WTC11 (cell line): ENCODE measurements at regions not wholly inside any gene's neighbourhood (a gene's known extent, or its start where the extent isn't known, plus 50 kb on each side); places are given as distances from the start of the nearest gene placed in this dataset.

Experiments
- ATAC-seq: fragments of 200-7000 bp; cut with Tn5 transposase; 2 replicates; pipeline ENCODE4 v1.10.0; 2021; ENCODE audit warnings: mild to moderate bottlenecking, moderate library complexity
- CTCF ChIA-PET: fragments of 300-600 bp; sonication (Branson Sonifier 250); formaldehyde crosslinking; loops from one replicate; lab custom pipeline; 2021; ENCODE audit warnings: antibody characterized with exemption; lab: Charles Lee
- POLR2A ChIA-PET: fragments of 350-600 bp; sonication (Branson Sonifier 250); formaldehyde crosslinking; loops from one replicate; lab custom pipeline; 2021; ENCODE audit warnings: antibody characterized with exemption; lab: Charles Lee
- DNase-seq: peaks from one replicate; pipeline ENCODE4 v3.0.0; 2021; ENCODE audit warnings: low spot score
- H3K27ac Mint-ChIP-seq: 2 replicates; pipeline ENCODE4 v1.8.0; 2021; ENCODE audit warnings: mixed read lengths
- H3K27me3 Mint-ChIP-seq: 2 replicates; pipeline ENCODE4 v1.8.0; 2021; ENCODE audit warnings: low read depth, mild to moderate bottlenecking, moderate library complexity, mixed read lengths
- H3K36me3 Mint-ChIP-seq: 2 replicates; pipeline ENCODE4 v1.8.0; 2021; ENCODE audit warnings: mixed read lengths
- H3K4me1 Mint-ChIP-seq: 2 replicates; pipeline ENCODE4 v1.8.0; 2022; ENCODE audit warnings: mixed read lengths
- H3K4me3 Mint-ChIP-seq: 2 replicates; pipeline ENCODE4 v1.8.0; 2021; ENCODE audit warnings: mild to moderate bottlenecking, moderate library complexity, mixed read lengths
- H3K9me3 Mint-ChIP-seq: 2 replicates; pipeline ENCODE4 v1.8.0; 2021; ENCODE audit warnings: mixed read lengths
- ARID4B ChIP-seq: sonication (generic); formaldehyde crosslinking; IDR thresholded peaks from 2 replicates; pipeline ENCODE4 v1.8.0; 2023; ENCODE audit warnings: missing genetic modification reagents, mild to moderate bottlenecking, borderline replicate concordance
- ATF2 ChIP-seq: sonication (generic); formaldehyde crosslinking; IDR thresholded peaks from 2 replicates; pipeline ENCODE4 v1.8.1; 2022; ENCODE audit warnings: low read depth, missing genetic modification reagents, borderline replicate concordance
- CBFB ChIP-seq: sonication (generic); formaldehyde crosslinking; IDR thresholded peaks from 2 replicates; pipeline ENCODE4 v1.8.1; 2022; ENCODE audit warnings: mild to moderate bottlenecking, low read depth, missing genetic modification reagents
- CDX4 ChIP-seq: fragments of 250-450 bp; sonication (Bioruptor Pico); IDR thresholded peaks from 2 replicates; pipeline ENCODE4 v1.9.0; 2021; ENCODE audit warnings: moderate library complexity, mild to moderate bottlenecking, inconsistent platforms, borderline replicate concordance
- CTCF ChIP-seq: fragments of 200-600 bp; IDR thresholded peaks from 2 replicates; pipeline ENCODE4 v1.8.0; 2022; ENCODE audit warnings: antibody characterized with exemption
- E2F1 ChIP-seq: sonication (generic); formaldehyde crosslinking; IDR thresholded peaks from 2 replicates; pipeline ENCODE4 v1.8.0; 2022; ENCODE audit warnings: mild to moderate bottlenecking, missing genetic modification reagents
- EMX1 ChIP-seq: fragments of 250-450 bp; sonication (Bioruptor Pico); IDR thresholded peaks from 2 replicates; pipeline ENCODE4 v1.8.0; 2021; ENCODE audit warnings: mild to moderate bottlenecking
- FOXP1 ChIP-seq: sonication (generic); formaldehyde crosslinking; IDR thresholded peaks from 2 replicates; pipeline ENCODE4 v1.8.0; 2022; ENCODE audit warnings: missing genetic modification reagents, mild to moderate bottlenecking, moderate library complexity, borderline replicate concordance
- HMGA2 ChIP-seq: fragments of 250-450 bp; sonication (Bioruptor Pico); IDR thresholded peaks from 2 replicates; pipeline ENCODE4 v1.4.0; 2021; ENCODE audit warnings: mild to moderate bottlenecking, moderate library complexity
- NFATC4 ChIP-seq: fragments of 250-450 bp; sonication (Bioruptor Pico); IDR thresholded peaks from 2 replicates; pipeline ENCODE4 v1.9.0; 2021; ENCODE audit warnings: mild to moderate bottlenecking
- NFE2L1 ChIP-seq: sonication (generic); formaldehyde crosslinking; IDR thresholded peaks from 2 replicates; pipeline ENCODE4 v1.8.1; 2023; ENCODE audit warnings: missing genetic modification reagents
- NR1H2 ChIP-seq: sonication (generic); formaldehyde crosslinking; IDR thresholded peaks from 2 replicates; pipeline ENCODE4 v1.9.0; 2021; ENCODE audit warnings: mild to moderate bottlenecking, moderate library complexity, missing genetic modification reagents
- NR2C2 ChIP-seq: sonication (generic); formaldehyde crosslinking; IDR thresholded peaks from 2 replicates; pipeline ENCODE4 v1.8.0; 2022; ENCODE audit warnings: mild to moderate bottlenecking, missing genetic modification reagents
- PRRX2 ChIP-seq: fragments of 250-450 bp; sonication (Bioruptor Pico); IDR thresholded peaks from 2 replicates; pipeline ENCODE4 v1.8.0; 2021; ENCODE audit warnings: mild to moderate bottlenecking
- TP53 ChIP-seq: sonication (generic); formaldehyde crosslinking; IDR thresholded peaks from 2 replicates; pipeline ENCODE4 v1.8.1; 2023; ENCODE audit warnings: mild to moderate bottlenecking, missing genetic modification reagents
- ZBTB21 ChIP-seq: sonication (generic); formaldehyde crosslinking; IDR thresholded peaks from 2 replicates; pipeline ENCODE4 v1.8.1; 2023; ENCODE audit warnings: mild to moderate bottlenecking, missing genetic modification reagents, borderline replicate concordance
- ZNF121 ChIP-seq: sonication (generic); formaldehyde crosslinking; IDR thresholded peaks from 2 replicates; pipeline ENCODE4 v1.8.0; 2023; ENCODE audit warnings: missing genetic modification reagents
- ZNF138 ChIP-seq: sonication (generic); formaldehyde crosslinking; conservative IDR thresholded peaks from 2 replicates; pipeline ENCODE4 v1.8.1; 2022; ENCODE audit warnings: mild to moderate bottlenecking, moderate library complexity, missing genetic modification reagents
- ZNF512 ChIP-seq: sonication (generic); formaldehyde crosslinking; IDR thresholded peaks from 2 replicates; pipeline ENCODE4 v1.8.1; 2022; ENCODE audit warnings: missing genetic modification reagents, borderline replicate concordance
- ZSCAN18 ChIP-seq: fragments of 250-450 bp; sonication (Bioruptor Pico); IDR thresholded peaks from 2 replicates; pipeline ENCODE4 v2.1.2; 2022; ENCODE audit warnings: mild to moderate bottlenecking, moderate library complexity

- no peak for DNase-seq
- Mint-ChIP-seq H3K27me3 (no peaks in the 10 kb centered on the region), H3K36me3 (peaks cover 7% of the 10 kb centered on the region; the same call in 1 of the 2 replicates), H3K9me3 (peaks cover 15% of the 10 kb centered on the region)
- TF ChIP-seq CDX4 (CRISPR knock-in tag) (no peak), ZNF138 (CRISPR knock-in tag) (no peak), ARID4B (CRISPR knock-in tag) (no peak), HMGA2 (CRISPR knock-in tag) (no peak), NR2C2 (CRISPR knock-in tag) (no peak), E2F1 (CRISPR knock-in tag) (no peak), TP53 (no peak)
- TF ChIP-seq, all 79 proteins: peak for 0
- Mint-ChIP-seq H3K4me1 (peaks cover 27% of the 10 kb centered on the region), H3K4me3 (no peak overlapping the region), H3K27ac (no peak overlapping the region)
- ChIA-PET POLR2A (no interaction called here), CTCF (no interaction called here)
- ATAC-seq = 0 out of 2 replicates have a peak, but pooled peaks have one; percentile 46
These were observed 988.2 kb upstream of the CDH2 start for GRCh38 chr18:29164993-29165599.

GRCh38 chr18:29164020-29164706 is 987.2 kb upstream of the CDH2 start:
- Mint-ChIP-seq H3K27me3 (no peaks in the 10 kb centered on the region), H3K9me3 (peaks cover 15% of the 10 kb centered on the region), H3K36me3 (peaks cover 7% of the 10 kb centered on the region; the same call in 1 of the 2 replicates), H3K27ac (no peak overlapping the region), H3K4me3 (no peak overlapping the region), H3K4me1 (peaks cover 37% of the 10 kb centered on the region)
- ChIA-PET POLR2A (no interaction called here), CTCF (no interaction called here)
- ATAC-seq = no peak
- no peak for DNase-seq
- TF ChIP-seq NFE2L1 (CRISPR knock-in tag) (no peak), NR1H2 (CRISPR knock-in tag) (no peak), TP53 (no peak), ZNF121 (no peak), NFATC4 (CRISPR knock-in tag) (no peak), ATF2 (CRISPR knock-in tag) (no peak), CTCF (no peak), EMX1 (CRISPR knock-in tag) (no peak), FOXP1 (CRISPR knock-in tag) (no peak), ZSCAN18 (CRISPR knock-in tag) (no peak), ZNF512 (CRISPR knock-in tag) (no peak), CBFB (CRISPR knock-in tag) (no peak), PRRX2 (no peak), ZBTB21 (CRISPR knock-in tag) (no peak)
